Fibroblast of upper back skin (primary cell): ENCODE measurements at regions not wholly inside any gene's neighbourhood (a gene's known extent, or its start where the extent isn't known, plus 50 kb on each side); places are given as distances from the start of the nearest gene placed in this dataset.
A peak's percentile ranks its signal among the peaks of the same experiment; 100 is the strongest.
"Not testable (repeated sequence)": the region's sequence is repeated elsewhere in the genome, so short reads cannot be mapped to it uniquely, and the experiment has no call there.

Source experiments
- DNase-seq: peaks from one replicate; pipeline ENCODE4 v3.0.0-alpha.2; 2013

- DNase-seq: peak; percentile 53
Measured at GRCh38 chr2:40584432-40584831, 132.5 kb upstream of the SLC8A1 start.

GRCh38 chr2:40591774-40592173 is 139.9 kb upstream of the SLC8A1 start:
- DNase-seq: no peak

- no peak for DNase-seq
Measured at GRCh38 chr2:40592218-40592617, 140.3 kb upstream of the SLC8A1 start.

- peak; percentile 16 for DNase-seq
Measured at GRCh38 chr2:40606862-40607261, 155.0 kb upstream of the SLC8A1 start.

- peak; percentile 4 for DNase-seq
Measured at GRCh38 chr2:40611196-40611595, 159.3 kb upstream of the SLC8A1 start.

- DNase-seq: peak; percentile 71
Measured at GRCh38 chr2:40625849-40626248, 174.0 kb upstream of the SLC8A1 start.

GRCh38 chr2:40628556-40628955 is 176.7 kb upstream of the SLC8A1 start:
- no peak for DNase-seq

GRCh38 chr2:40629768-40630434 is 178.0 kb upstream of the SLC8A1 start:
- no peak for DNase-seq

GRCh38 chr2:40639320-40639719 is 187.4 kb upstream of the SLC8A1 start:
- DNase-seq: no peak

GRCh38 chr2:40642237-40642636 is 190.3 kb upstream of the SLC8A1 start:
- DNase-seq: peak; percentile 43

- DNase-seq: no peak
Measured at GRCh38 chr2:40642726-40643125, 190.8 kb upstream of the SLC8A1 start.

GRCh38 chr2:40646642-40647041 is 194.8 kb upstream of the SLC8A1 start:
- no peak for DNase-seq

GRCh38 chr2:40652155-40652554 is 200.3 kb upstream of the SLC8A1 start:
- no peak for DNase-seq

- DNase-seq: no peak
Measured at GRCh38 chr2:40653829-40654228, 201.9 kb upstream of the SLC8A1 start.

- no peak for DNase-seq
Measured at GRCh38 chr2:40654346-40654745, 202.5 kb upstream of the SLC8A1 start.

- peak; percentile 48 for DNase-seq
Measured at GRCh38 chr2:40658941-40659340, 207.1 kb upstream of the SLC8A1 start.

GRCh38 chr2:40665493-40666232 is 213.8 kb upstream of the SLC8A1 start:
- DNase-seq: no peak

GRCh38 chr2:40666398-40666797 is 214.5 kb upstream of the SLC8A1 start:
- DNase-seq: peak; percentile 24

- peak; percentile 64 for DNase-seq
Measured at GRCh38 chr2:40668425-40668824, 216.5 kb upstream of the SLC8A1 start.

GRCh38 chr2:40676134-40676790 is 224.4 kb upstream of the SLC8A1 start:
- not testable (repeated sequence) for DNase-seq

- no peak for DNase-seq
Measured at GRCh38 chr2:40680547-40680946, 228.7 kb upstream of the SLC8A1 start.

- DNase-seq: no peak
Measured at GRCh38 chr2:40690036-40690435, 238.1 kb upstream of the SLC8A1 start.

- no peak for DNase-seq
Measured at GRCh38 chr2:40690525-40690924, 238.6 kb upstream of the SLC8A1 start.
